ENCODE measurements at regions not wholly inside any gene's neighbourhood (a gene's known extent, or its start where the extent isn't known, plus 50 kb on each side); places are given as distances from the start of the nearest gene placed in this dataset.

- no peak for DNase-seq (ENCODE audit: low read depth)
Measured at GRCh38 chr10:90975096-90975495, 54.2 kb upstream of the ANKRD1 start.

GRCh38 chr10:90977162-90977854, 56.4 kb upstream of the ANKRD1 start:
- DNase-seq (ENCODE audit: low read depth): no peak

- DNase-seq (ENCODE audit: low read depth): no peak
Measured at GRCh38 chr10:90977855-90978486, 57.1 kb upstream of the ANKRD1 start.

GRCh38 chr10:90982406-90983008, 61.6 kb upstream of the ANKRD1 start:
- no peak for DNase-seq (ENCODE audit: low read depth)

- no peak for DNase-seq (ENCODE audit: low read depth)
Measured at GRCh38 chr10:90983914-90984549, 63.1 kb upstream of the ANKRD1 start.

DNA sequence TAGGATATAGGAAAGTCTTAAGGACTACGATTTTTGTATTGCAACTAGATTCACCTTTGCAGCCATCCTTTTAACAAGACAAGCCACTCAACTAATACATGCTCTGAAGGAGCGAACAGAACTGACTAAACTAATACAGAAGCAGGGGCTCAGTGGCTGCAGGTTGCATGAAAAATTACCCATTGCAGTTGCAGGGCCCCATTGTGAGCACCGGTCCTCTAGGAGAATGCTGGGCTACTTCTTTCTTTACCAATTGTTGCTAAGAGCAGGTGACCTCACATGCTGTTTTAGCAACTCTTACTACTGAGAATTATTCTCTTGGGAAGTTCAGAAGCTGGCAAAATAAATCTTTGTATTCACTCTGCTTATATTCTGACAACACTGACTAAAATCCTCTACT, 64.0 kb upstream of the ANKRD1 start:
- DNase-seq (ENCODE audit: low read depth): no peak

- DNase-seq (ENCODE audit: low read depth): no peak
Measured at GRCh38 chr10:90985321-90985933, 64.5 kb upstream of the ANKRD1 start.

DNA sequence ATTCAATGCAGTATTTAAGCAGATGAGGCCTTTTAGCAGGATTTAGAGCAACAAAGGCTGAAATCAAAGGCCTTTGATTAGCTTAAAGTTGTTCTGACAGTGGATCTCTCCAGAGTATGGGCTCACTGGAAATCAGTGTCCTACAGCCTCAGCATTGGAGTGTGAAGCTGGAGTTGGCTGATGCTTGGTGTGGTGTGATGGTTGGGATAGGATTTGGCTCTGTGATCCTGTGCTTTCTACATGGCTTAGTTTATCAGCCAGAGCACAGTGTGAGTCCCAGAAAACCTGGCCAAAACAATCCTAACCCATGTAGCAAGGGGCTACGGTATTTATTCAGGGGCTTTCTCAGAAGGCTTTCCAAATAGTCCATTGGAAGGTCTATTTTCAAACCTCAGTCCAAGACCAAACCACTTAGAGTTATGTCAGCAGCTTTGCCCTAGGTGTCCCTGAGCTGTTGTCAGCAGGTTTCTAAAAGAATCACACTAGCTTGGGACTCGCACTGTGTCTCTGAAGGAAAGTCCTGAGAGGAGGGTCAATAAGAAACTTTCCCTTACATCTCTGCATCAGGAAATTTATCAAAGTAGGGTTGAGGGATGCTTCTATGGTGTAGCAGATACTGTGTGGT, 65.4 kb upstream of the ANKRD1 start:
- DNase-seq (ENCODE audit: low read depth): no peak

- DNase-seq (ENCODE audit: low read depth): no peak
Measured at GRCh38 chr10:90986870-90987269, 66.0 kb upstream of the ANKRD1 start.

GRCh38 chr10:90987383-90987782, 66.5 kb upstream of the ANKRD1 start:
- no peak for DNase-seq (ENCODE audit: low read depth)

DNA sequence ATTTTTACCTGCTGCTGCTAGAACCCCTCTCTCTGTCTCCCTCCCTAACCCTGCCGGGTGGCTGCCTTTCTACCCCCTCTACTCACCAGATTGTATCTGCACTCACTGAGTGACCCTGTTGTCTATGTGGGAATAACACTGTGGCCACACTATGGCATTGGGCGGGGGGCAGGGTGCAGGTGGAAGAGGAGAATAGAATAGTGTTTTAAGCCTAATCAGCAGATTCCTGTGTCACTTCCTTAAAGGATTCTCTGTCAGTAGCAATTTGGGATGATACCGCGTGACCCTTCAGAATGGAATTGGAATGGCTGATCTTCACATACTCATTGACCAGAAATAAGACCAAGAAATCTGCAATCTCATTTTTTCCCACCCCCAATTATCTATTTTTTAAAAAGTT, 67.1 kb upstream of the ANKRD1 start:
- no peak for DNase-seq (ENCODE audit: low read depth)

GRCh38 chr10:90988802-90989201, 67.9 kb upstream of the ANKRD1 start:
- DNase-seq (ENCODE audit: low read depth): no peak

DNA sequence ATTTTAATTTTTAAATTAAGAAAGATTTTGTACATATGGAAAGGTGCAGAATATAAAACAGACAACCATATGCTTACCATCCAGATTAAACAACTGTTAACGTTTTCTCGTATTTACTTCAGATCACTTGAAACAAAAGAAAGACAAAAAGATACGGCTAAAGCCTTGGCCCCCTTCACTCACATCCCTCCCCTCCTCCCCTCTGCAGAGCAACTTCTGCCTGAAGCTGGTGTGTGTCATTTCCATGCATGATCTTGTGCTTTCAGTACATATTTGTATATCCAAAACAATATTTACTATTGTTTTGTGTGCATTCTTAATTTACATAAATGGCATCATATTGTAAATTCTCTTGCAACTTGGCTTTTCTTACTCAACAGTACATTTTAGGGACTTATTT, 68.5 kb upstream of the ANKRD1 start:
- no peak for DNase-seq (ENCODE audit: low read depth)

DNA sequence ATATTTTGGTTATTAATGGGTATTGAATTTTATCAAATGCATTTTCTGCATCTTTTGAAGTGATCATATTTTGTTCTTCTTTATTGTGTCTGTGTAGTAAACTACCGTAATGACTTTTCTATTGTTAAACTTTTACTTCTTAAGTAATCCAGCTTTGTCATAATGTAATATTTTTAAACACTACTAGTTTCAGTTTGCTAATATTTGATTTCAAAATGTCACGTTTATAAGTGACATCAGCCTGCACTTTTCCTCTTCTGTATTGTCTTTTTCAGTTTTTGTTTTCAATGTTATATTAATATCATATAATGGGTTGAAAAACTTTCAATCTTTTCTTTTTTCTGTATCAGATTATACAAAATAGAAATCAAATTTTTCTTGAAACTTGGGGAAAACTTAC, 71.6 kb upstream of the ANKRD1 start:
- DNase-seq (ENCODE audit: low read depth): no peak

- DNase-seq (ENCODE audit: low read depth): peak; percentile 43
Measured at GRCh38 chr10:90993340-90993739, 72.5 kb upstream of the ANKRD1 start.

- no peak for DNase-seq (ENCODE audit: low read depth)
Measured at GRCh38 chr10:90997670-90998069, 76.8 kb upstream of the ANKRD1 start.

DNA sequence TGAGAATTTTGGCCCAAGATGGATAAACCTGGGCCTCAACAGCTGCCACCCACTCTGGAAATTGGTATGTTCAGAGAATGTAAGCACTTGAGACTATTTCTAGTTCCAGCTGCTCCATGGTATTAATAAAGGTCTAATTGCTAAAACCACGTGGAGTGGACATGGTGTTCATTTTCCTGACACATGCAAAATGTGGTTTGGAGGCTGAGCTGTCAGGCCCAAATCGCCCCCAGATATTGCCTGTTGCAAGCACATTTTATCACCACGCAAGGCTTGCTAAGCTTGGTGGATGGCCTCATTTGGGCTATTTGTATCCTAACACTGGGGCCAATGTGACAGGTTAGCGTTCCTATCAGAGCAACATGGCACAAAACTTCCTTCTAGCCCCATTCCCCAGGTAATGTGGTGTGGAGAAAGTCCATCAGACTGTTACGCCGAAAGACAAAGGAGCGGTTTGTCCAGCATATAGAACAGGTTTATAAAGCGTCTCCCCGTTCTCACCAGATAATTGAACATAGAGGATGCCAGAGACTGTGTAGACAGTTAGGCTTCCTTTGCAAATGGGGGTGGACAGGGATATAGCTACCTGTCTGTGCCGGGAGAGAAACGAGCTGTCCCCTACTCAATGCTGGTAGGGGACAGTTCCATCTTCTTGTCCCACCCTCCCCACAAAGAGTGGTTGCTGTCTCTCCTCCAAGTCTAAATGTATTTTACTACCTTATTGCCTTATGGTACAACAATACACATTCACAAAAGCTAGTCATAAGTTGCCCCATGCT, 78.0 kb upstream of the ANKRD1 start:
- DNase-seq (ENCODE audit: low read depth): peak; percentile 53

- no peak for DNase-seq (ENCODE audit: low read depth)
Measured at GRCh38 chr10:90999512-91000172, 78.8 kb upstream of the ANKRD1 start.

- no peak for DNase-seq (ENCODE audit: low read depth)
Measured at GRCh38 chr10:91000470-91000869, 79.6 kb upstream of the ANKRD1 start.

- DNase-seq (ENCODE audit: low read depth): no peak
Measured at GRCh38 chr10:91000985-91001384, 80.1 kb upstream of the ANKRD1 start.

Data from LHCN-M2 (cell line).